GM18868 (cell line): ENCODE measurements at regions not wholly inside any gene's neighbourhood (a gene's known extent, or its start where the extent isn't known, plus 50 kb on each side); places are given as distances from the start of the nearest gene placed in this dataset.
"Not testable (repeated sequence)": the region's sequence is repeated elsewhere in the genome, so short reads cannot be mapped to it uniquely, and the experiment has no call there.

Experiments
- ATAC-seq: cut with Tn5 transposase; IDR thresholded peaks from one replicate; pipeline ENCODE4 v1.9.1; 2021; ENCODE audit warnings: mild to moderate bottlenecking, moderate library complexity; ENCODE audit not compliant: unreplicated experiment

GRCh38 chr6:74255007-74255406 lies 559.0 kb downstream of the CD109 start:
- ATAC-seq, result not testable (repeated sequence)

- not testable (repeated sequence) for ATAC-seq
Measured at GRCh38 chr6:74254147-74254546, 558.1 kb downstream of the CD109 start.

DNA sequence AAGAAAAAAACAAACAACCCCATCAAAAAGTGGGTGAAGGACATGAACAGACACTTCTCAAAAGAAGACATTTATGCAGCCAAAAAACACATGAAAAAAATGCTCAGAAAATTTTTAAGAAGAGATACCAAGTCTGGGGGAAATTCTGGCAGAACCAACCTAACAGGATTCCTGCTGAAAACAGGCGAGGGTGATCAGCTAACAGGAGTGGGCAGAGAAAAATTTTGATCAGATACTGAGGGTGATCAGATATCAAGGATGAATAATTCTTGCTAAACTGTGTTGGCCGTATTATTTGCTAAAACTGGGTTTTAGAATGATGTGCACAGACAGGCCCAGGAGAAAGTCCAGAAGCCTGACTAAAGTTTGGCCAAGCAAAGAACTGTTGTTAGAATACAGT lies 557.3 kb downstream of the CD109 start:
- ATAC-seq, result no peak

DNA sequence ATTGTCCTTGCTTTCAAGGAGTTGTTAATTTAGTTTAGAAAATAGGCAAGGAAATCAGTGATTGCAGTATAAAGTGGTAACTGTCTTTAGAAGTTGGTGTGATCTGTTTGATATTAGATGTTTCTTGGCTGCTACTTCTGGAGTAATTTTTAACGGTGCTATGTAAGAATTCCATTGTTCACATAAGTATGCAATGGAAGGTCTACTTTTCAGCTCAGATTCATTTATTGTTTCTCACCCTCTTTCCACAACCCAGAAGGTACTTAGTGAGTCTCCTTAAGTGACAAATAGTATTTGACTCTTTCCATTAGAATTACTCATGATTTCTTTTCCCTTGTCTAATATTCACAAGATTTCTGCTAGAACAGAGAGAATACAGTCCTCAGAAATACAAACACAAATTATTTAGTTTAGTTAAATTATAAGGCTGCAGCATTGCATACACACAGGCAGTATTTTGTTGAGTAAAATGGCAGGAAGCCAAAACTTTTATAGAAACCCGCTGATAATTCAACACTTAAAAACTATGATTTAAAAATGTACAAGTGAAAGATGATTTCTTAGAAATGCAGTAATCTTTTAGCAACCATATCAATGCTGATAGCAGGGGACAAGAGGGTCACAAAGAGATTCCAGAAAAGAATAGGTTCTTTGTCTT lies 554.3 kb downstream of the CD109 start:
- no peak for ATAC-seq

GRCh38 chr6:74249658-74250057 lies 553.7 kb downstream of the CD109 start:
- no peak for ATAC-seq

DNA sequence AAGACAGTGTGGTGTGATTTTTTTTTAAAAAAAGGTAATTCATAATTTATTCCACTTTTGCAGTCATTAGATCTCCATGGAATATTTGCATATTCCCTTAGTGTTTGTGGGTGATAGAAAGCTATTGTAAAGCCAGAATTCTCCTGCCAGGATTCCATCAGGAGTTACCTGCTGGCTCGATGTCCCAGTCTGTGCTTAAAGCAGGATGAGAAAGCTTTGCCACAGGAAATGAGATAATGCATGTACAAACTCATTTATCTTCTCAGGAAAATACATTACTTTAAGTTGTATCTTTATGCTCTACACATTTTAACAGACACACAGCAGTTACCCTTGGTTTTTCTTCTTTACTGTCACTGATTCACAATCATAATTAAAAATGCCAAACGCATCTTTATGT lies 553.0 kb downstream of the CD109 start:
- no peak for ATAC-seq

DNA sequence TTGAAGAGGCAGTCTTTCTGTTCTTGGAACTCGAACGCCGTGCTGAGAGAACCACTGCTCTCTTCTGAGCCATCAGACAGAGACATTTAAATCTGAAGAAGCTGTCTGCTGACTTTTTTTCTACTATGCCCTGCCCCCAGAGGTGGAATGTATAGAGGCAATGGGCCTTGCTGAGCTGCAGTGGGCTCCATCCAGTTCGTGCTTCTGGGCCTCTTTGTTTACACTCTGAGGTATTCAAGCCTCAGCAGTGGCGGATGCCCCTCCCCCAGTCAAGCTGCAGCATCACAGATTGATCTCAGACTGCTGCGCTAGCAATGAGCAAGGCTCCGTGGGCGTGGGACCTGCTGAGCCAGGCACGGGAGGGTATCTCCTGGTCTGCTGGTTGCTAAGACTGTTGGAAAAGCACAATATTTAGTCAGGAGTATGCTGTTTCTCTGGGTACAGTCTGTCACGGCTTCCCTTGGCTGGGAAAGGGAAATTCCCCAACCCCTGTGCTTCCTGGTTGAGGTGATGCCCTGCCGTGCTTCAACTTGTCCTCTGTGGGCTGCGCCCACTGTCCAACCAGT lies 526.8 kb downstream of the CD109 start:
- no peak for ATAC-seq

- no peak for ATAC-seq
Measured at GRCh38 chr6:74213995-74214394, 518.0 kb downstream of the CD109 start.

- no peak for ATAC-seq
Measured at GRCh38 chr6:74208239-74208638, 512.2 kb downstream of the CD109 start.

- ATAC-seq, result no peak
Measured at GRCh38 chr6:74199215-74199915, 503.4 kb downstream of the CD109 start.

DNA sequence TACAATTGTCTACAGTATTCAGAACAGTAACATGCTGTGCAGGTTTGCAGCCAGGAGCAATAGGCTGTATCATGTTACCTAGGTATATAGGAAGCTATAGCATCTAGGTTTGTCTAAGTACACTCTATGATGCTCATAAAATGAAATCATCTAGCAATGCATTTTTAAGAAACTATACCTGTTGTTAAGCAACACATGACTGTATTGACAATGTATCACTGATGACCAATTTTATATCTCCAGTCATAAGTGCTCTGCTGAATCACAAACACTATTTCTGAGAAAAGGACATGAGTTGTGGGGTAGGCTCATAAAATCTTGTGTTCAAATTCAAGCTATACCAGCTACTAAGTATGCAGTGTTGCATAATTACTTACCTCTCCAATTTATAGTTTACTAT lies 501.3 kb downstream of the CD109 start:
- no peak for ATAC-seq

GRCh38 chr6:74187811-74188210 lies 491.8 kb downstream of the CD109 start:
- no peak for ATAC-seq

DNA sequence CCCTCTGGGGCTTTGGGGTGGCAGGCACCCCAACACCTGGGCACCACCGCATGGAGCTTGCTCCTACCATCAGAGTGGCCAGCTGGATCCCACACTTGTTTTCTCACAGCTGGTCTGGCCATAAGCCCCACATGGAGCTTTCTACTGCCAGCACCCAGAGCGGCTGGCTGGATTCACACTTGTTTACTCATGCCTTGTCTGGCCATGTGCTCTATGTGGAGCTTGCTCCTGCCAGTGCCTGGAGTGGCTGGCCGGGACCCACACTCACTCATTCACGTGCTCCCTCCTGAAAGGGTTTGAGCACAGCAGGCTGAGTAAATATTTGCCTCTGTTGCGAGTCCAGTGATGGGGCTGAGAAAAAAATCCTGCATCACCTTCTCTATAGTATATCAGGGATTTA lies 487.0 kb downstream of the CD109 start:
- ATAC-seq, result no peak

GRCh38 chr6:74181471-74181870 lies 485.5 kb downstream of the CD109 start:
- ATAC-seq, result peak; percentile 64

DNA sequence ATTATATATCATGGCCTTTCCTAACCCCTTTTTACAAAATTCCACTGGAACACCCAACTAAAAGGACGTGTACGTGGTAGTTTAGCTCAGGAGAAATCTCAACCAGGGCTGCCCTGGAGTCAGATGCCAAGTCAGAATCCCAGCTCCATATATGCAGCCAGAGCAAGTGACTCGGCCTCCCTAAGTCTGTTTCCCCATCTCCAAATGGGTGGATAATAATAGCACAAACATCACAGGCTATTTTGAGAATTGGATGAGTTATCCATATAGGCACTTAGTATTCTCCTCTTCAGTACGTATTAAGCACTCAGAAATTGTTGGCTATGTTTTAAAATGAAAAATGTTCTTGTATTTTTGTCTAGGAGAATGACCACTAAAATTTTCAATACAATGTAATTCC lies 481.5 kb downstream of the CD109 start:
- no peak for ATAC-seq

- ATAC-seq, result not testable (repeated sequence)
Measured at GRCh38 chr6:74170550-74170949, 474.5 kb downstream of the CD109 start.

- ATAC-seq, result no peak
Measured at GRCh38 chr6:74170118-74170517, 474.1 kb downstream of the CD109 start.

DNA sequence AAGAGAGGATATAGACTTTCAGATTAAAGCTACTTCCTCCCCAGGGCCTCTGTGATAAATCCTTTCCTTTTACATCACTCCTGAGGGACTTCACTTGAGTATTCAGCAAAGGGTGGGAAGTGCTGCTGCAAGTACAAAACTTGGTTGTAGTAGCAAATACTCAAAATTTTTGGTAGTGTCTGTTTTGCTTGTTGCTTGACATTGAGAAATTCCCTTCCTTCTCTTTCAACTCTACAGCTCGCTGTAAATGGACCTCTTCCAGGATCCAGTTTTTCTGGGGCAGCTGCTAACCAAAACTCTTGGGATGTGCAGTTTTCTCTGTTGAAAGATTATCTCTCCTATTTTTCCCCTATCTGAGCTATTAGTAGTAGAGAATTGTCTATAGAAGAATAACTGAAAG lies 472.0 kb downstream of the CD109 start:
- ATAC-seq, result no peak

DNA sequence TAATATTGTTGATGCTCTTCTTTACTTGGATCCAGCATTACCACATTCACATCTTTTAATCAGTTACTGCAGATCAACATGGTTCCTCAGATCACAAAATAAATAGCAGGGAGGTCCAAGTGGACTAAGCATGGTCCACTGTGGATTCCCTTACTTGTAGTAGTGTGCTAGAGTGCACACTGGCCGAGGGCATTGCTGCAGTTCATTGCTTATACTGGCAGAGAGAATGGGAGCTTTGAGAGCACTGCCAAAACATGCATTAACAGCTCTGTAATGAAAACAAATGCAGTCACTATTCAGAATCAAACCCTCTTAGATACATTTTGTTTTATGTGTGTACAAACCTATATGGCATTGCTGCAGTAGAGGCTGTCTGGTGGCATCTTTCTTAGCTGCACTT lies 471.5 kb downstream of the CD109 start:
- no peak for ATAC-seq

DNA sequence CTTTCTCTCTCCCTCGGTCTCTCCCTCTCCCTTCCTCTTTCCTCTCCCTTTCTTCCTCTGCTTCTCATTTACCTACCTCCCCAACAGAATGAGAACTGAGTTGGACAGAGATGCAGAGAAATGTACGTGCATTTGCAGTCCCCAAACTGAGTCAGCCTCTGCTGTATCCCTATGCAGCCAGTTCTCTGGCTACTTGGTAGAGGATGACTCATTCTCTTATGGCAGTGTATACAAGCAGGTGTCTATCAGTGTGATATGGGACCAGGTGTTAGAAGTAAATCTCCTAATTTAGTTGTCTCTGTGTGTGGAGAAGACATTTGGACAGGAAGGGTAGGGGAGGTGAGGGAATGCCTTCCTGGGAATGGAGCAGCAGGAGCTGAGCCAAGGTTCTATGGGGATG lies 470.8 kb downstream of the CD109 start:
- ATAC-seq, result no peak

DNA sequence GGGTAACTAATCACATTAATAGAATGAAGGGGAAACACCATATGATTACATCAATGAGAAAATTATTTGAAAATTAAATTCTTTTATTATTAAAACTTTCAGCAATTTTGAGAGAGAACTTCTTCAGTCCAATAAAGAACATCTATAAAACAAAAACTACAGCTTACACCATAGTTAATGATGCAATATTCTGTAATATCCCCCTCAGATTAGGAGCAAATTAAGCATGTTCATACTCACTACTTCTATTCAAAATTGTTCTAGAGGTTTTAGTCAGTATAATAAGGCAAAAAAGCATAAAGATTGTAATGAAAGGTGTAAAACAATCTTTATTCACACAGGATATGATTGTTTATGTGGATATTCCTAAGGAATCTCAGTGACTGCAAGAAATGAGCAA lies 465.4 kb downstream of the CD109 start:
- no peak for ATAC-seq

- no peak for ATAC-seq
Measured at GRCh38 chr6:74152096-74152675, 456.2 kb downstream of the CD109 start.
